Endothelial cell of umbilical vein (primary cell): ENCODE measurements at regions not wholly inside any gene's neighbourhood (a gene's known extent, or its start where the extent isn't known, plus 50 kb on each side); places are given as distances from the start of the nearest gene placed in this dataset.

Source experiments
- BruUV-seq: library from RNA; stranded (reverse); fragments of 400-500 nt; replicated peaks from 2 replicates; lab custom pipeline; 2021; lab: Mats Ljungman, UMichigan
- CTCF ChIA-PET: fragments of 300-600, 350-600 bp; sonication (Branson Sonifier 250); formaldehyde crosslinking; loops from one replicate; lab custom pipeline; 2021; ENCODE audit warnings: antibody characterized with exemption, inconsistent platforms; lab: Charles Lee
- POLR2A ChIA-PET: fragments of 300-600, 350-600 bp; sonication (Branson Sonifier 250); formaldehyde crosslinking; loops from one replicate; lab custom pipeline; 2021; ENCODE audit warnings: antibody characterized with exemption, inconsistent platforms; lab: Charles Lee
- DNase-seq: peaks from one replicate; pipeline ENCODE4 v3.0.0-alpha.2; 2011; ENCODE audit warnings: low read depth, low spot score
- FAIRE-seq: peaks from 2 replicates; lab custom pipeline; 2011; peaks lifted over from hg19 to GRCh38; lab: Jason Lieb, UNC
- H2AFZ ChIP-seq: 2 replicates; pipeline ENCODE4 v1.6.0; 2012; ENCODE audit warnings: low read depth, low read length, control low read depth, inconsistent platforms
- H3K27ac ChIP-seq: 2 replicates; pipeline ENCODE4 v1.5.1; 2011; ENCODE audit warnings: low read depth, mild to moderate bottlenecking, control low read depth, low read length, moderate library complexity; ENCODE audit not compliant: insufficient read depth
- H3K27me3 ChIP-seq, 2 experiments: 2 replicates each; pipeline versions ENCODE4 v1.6.0 to v1.6.1; 2011; ENCODE audit warnings: low read length in 2 of 2, mixed read lengths in 1 of 2; ENCODE audit not compliant: control insufficient read depth in 2 of 2, insufficient read depth in 2 of 2
- H3K36me3 ChIP-seq, 2 experiments: 2 replicates in 1 of 2; 3 replicates in 1 of 2; pipeline ENCODE4 v1.5.1; 2011; ENCODE audit warnings: low read length in 2 of 2, mild to moderate bottlenecking in 1 of 2, moderate library complexity in 1 of 2; ENCODE audit not compliant: control insufficient read depth in 2 of 2, insufficient read depth in 2 of 2; ENCODE audit errors: extremely low read depth in 1 of 2
- H3K4me1 ChIP-seq: 3 replicates; pipeline ENCODE4 v1.5.1; 2011; ENCODE audit warnings: mild to moderate bottlenecking, low read length; ENCODE audit not compliant: control insufficient read depth, insufficient read depth; ENCODE audit errors: extremely low read depth
- H3K4me2 ChIP-seq: 2 replicates; pipeline ENCODE4 v1.6.1; 2011; ENCODE audit warnings: low read length, control low read depth, mixed read lengths; ENCODE audit not compliant: insufficient read depth
- H3K4me3 ChIP-seq, 3 experiments: fragments of 200-600 bp in 1 of 3; sonication (generic), shearing (Covaris generic) in 1 of 3; replicated peaks in 1 of 3; 2 replicates each; pipeline ENCODE4 v1.5.1; 2011 to 2016; ENCODE audit warnings: control low read depth in 3 of 3, low read length in 3 of 3, mild to moderate bottlenecking in 2 of 3, inconsistent platforms in 1 of 3, low read depth in 1 of 3, moderate library complexity in 1 of 3; ENCODE audit not compliant: insufficient read depth in 1 of 3
- H3K79me2 ChIP-seq: 2 replicates; pipeline ENCODE4 v1.6.0; 2012; ENCODE audit warnings: low read length, inconsistent platforms; ENCODE audit not compliant: control insufficient read depth, insufficient read depth
- H3K9ac ChIP-seq: replicated peaks from 2 replicates; pipeline ENCODE3; 2011; ENCODE audit warnings: low read length, control low read depth; ENCODE audit not compliant: insufficient read depth; ENCODE audit errors: extremely low read depth
- H3K9me1 ChIP-seq: replicated peaks from 3 replicates; pipeline ENCODE4 v1.6.0; 2011; ENCODE audit warnings: mild to moderate bottlenecking, low read length; ENCODE audit not compliant: control insufficient read depth, insufficient read depth; ENCODE audit errors: extremely low read depth
- H3K9me3 ChIP-seq: replicated peaks from 2 replicates; pipeline ENCODE4 v1.5.1; 2012; ENCODE audit warnings: low read length, inconsistent platforms; ENCODE audit not compliant: control insufficient read depth, insufficient read depth
- H4K20me1 ChIP-seq: replicated peaks from 2 replicates; pipeline ENCODE3; 2011; ENCODE audit warnings: mild to moderate bottlenecking, low read length; ENCODE audit not compliant: control insufficient read depth, insufficient read depth; ENCODE audit errors: extremely low read depth
- CTCF ChIP-seq, 2 donors: IDR thresholded peaks; 1 replicate in 1 of 2; 2 replicates in 1 of 2; pipeline ENCODE4 v1.5.1; 2011; ENCODE audit warnings: low read length in 2 of 2, mild to moderate bottlenecking in 2 of 2, moderate library complexity in 2 of 2, control low read depth in 1 of 2, inconsistent platforms in 1 of 2, low read depth in 1 of 2; ENCODE audit not compliant: insufficient read depth in 1 of 2; ENCODE audit errors: extremely low read depth in 1 of 2
- EZH2 ChIP-seq: IDR thresholded peaks from 2 replicates; pipeline ENCODE4 v1.6.1; 2012; ENCODE audit warnings: borderline replicate concordance, low read depth, mild to moderate bottlenecking, moderate library complexity, low read length, inconsistent platforms; ENCODE audit not compliant: severe bottlenecking
- FOS ChIP-seq: IDR thresholded peaks from 2 replicates; pipeline ENCODE4 v1.6.1; 2011; ENCODE audit warnings: mild to moderate bottlenecking, low read length, moderate library complexity, borderline replicate concordance; ENCODE audit not compliant: insufficient read depth
- GATA2 ChIP-seq: IDR thresholded peaks from 2 replicates; pipeline ENCODE4 v1.7.0; 2011; ENCODE audit warnings: low read depth, mild to moderate bottlenecking, moderate library complexity, mixed read lengths, low read length; ENCODE audit not compliant: insufficient read length, insufficient read depth
- JUN ChIP-seq: IDR thresholded peaks from 2 replicates; pipeline ENCODE4 v1.6.1; 2011; ENCODE audit warnings: borderline replicate concordance, low read depth; ENCODE audit not compliant: insufficient read length, insufficient read depth
- MYC ChIP-seq: IDR thresholded peaks from one replicate; pipeline ENCODE4 v1.6.1; 2011; ENCODE audit warnings: mild to moderate bottlenecking, low read depth, low read length
- POLR2A ChIP-seq: IDR thresholded peaks from 2 replicates; pipeline ENCODE4 v1.6.1; 2012; ENCODE audit warnings: low read depth, mild to moderate bottlenecking, control low read depth, low read length
- POLR2AphosphoS5 ChIP-seq: IDR thresholded peaks from 2 replicates; pipeline ENCODE4 v1.6.1; 2012; ENCODE audit warnings: low read depth, mild to moderate bottlenecking, control low read depth, low read length, moderate library complexity; ENCODE audit not compliant: insufficient read depth
- dilution Hi-C: fragments of 300-500 bp; cut with MboI; formaldehyde crosslinking; loops from one replicate; pipeline ENCODE4 v1.15.0; 2019; ENCODE audit warnings: low sequenced_read_pairs; ENCODE audit not compliant: extremely low pct_ligation_motif_present
- intact Hi-C: fragments of 100-400 bp; cut with micrococcal nuclease; formaldehyde crosslinking; loops from one replicate; pipeline ENCODE4 v1.10.0; 2022
- TF ChIP-seq, protein P1 (sequence below): IDR thresholded peaks from 2 replicates; pipeline ENCODE4 v1.6.1; 2011; ENCODE audit not compliant: insufficient read depth, insufficient read length

GRCh38 chr2:41703123-41703522 is 344.7 kb upstream of the PKDCC start:
- POLR2A ChIA-PET = no interaction called here
- TF ChIP-seq JUN = no peak
- Histone ChIP-seq H3K4me1 (no peaks in the 10 kb centered on the region), H3K27me3 (no peaks in the 10 kb centered on the region), H2AFZ (no peak overlapping the region), H4K20me1 (no peaks in the 10 kb centered on the region), H3K9ac (no peak overlapping the region), H3K4me3 (no peak overlapping the region), H3K36me3 (no peaks in the 10 kb centered on the region), H3K4me2 (no peak overlapping the region), H3K27ac (no peak overlapping the region), H3K79me2 (no peaks in the 10 kb centered on the region), H3K9me1 (no peaks in the 10 kb centered on the region), H3K9me3 (no peaks in the 10 kb centered on the region)
- BruUV-seq = no TSS peak
- dilution Hi-C loops (no loop called here), intact Hi-C loops (no loop called here)
- CTCF ChIA-PET = interaction anchor here (1.4 to 2.2 kb wide), 2 partner anchors 289 to 1790 kb away, joined by 4 to 8 read pairs; no protein-coding TSS in a partner anchor
- FAIRE-seq (no peak), DNase-seq (no peak)

GRCh38 chr2:41705634-41706033 is 342.2 kb upstream of the PKDCC start:
- dilution Hi-C loops = no loop called here
- Histone ChIP-seq H3K4me1 (no peaks in the 10 kb centered on the region), H4K20me1 (no peaks in the 10 kb centered on the region), H3K36me3 (no peaks in the 10 kb centered on the region), H2AFZ (no peak overlapping the region), H3K9ac (no peak overlapping the region), H3K79me2 (no peaks in the 10 kb centered on the region), H3K4me2 (no peak overlapping the region), H3K4me3 (no peak overlapping the region), H3K9me1 (no peaks in the 10 kb centered on the region), H3K9me3 (no peaks in the 10 kb centered on the region), H3K27ac (no peak overlapping the region), H3K27me3 (no peaks in the 10 kb centered on the region)
- no TSS peak for BruUV-seq
- intact Hi-C loops = loop anchor here (5.0 kb wide), 1 partner anchor 673 kb away; no protein-coding TSS in a partner anchor
- ChIA-PET CTCF (no interaction called here), POLR2A (no interaction called here)
- FAIRE-seq (no peak), DNase-seq (no peak)
- TF ChIP-seq GATA2 = no peak
- no peak for TF ChIP-seq POLR2AphosphoS5
- no peak for TF ChIP-seq CTCF (IDR thresholded peaks at IDR 0.05; ENCODE audit: extremely low read depth in 1 of 2, insufficient read depth in 1 of 2, low read depth in 1 of 2, low read length in 2 of 2)
- no peak for TF ChIP-seq JUN
- TF ChIP-seq POLR2A = no peak
- no peak for TF ChIP-seq FOS
- TF ChIP-seq MYC = no peak
- TF ChIP-seq, protein P1, sequence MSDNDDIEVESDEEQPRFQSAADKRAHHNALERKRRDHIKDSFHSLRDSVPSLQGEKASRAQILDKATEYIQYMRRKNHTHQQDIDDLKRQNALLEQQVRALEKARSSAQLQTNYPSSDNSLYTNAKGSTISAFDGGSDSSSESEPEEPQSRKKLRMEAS = no peak
- TF ChIP-seq EZH2 = no peak
